Naive thymus-derived CD4-positive, alpha-beta T cell (primary cell): ENCODE measurements at regions not wholly inside any gene's neighbourhood (a gene's known extent, or its start where the extent isn't known, plus 50 kb on each side); places are given as distances from the start of the nearest gene placed in this dataset.

Experiments
- ATAC-seq: fragments of 150-1000 bp; cut with Tn5 transposase; 2 replicates; pipeline ENCODE4 v1.10.0; 2021; ENCODE audit warnings: mild to moderate bottlenecking, moderate library complexity
- CTCF ChIA-PET: fragments of 350-600 bp; sonication (Branson Sonifier 250); formaldehyde crosslinking; loops from one replicate; lab custom pipeline; 2021; ENCODE audit warnings: antibody characterized with exemption; lab: Charles Lee
- POLR2A ChIA-PET: fragments of 350-600 bp; sonication (Branson Sonifier 250); formaldehyde crosslinking; loops from one replicate; lab custom pipeline; 2021; ENCODE audit warnings: antibody characterized with exemption, inconsistent platforms; lab: Charles Lee
- DNase-seq, 9 donors: peaks; one replicate each; pipeline versions ENCODE4 v3.0.0 to v3.0.0-alpha.2; 2020 to 2022; ENCODE audit warnings: mixed read lengths in 1 of 9
- H3K27ac ChIP-seq: one replicate; pipeline ENCODE4 v1.7.0; 2013; ENCODE audit warnings: mild to moderate bottlenecking, low read depth, low read length, moderate library complexity
- H3K27me3 ChIP-seq, 2 donors: one replicate each; pipeline ENCODE4 v1.7.0; 2013; ENCODE audit warnings: low read length in 2 of 2, mild to moderate bottlenecking in 2 of 2, moderate library complexity in 2 of 2; ENCODE audit not compliant: control insufficient read depth in 2 of 2, insufficient read depth in 2 of 2
- H3K36me3 ChIP-seq, 3 experiments: 1 replicate in 2 of 3; 2 replicates in 1 of 3; pipeline ENCODE4 v1.7.0; 2013; ENCODE audit warnings: low read length in 3 of 3, mild to moderate bottlenecking in 3 of 3, moderate library complexity in 1 of 3; ENCODE audit not compliant: insufficient read depth in 3 of 3, control insufficient read depth in 2 of 3
- H3K4me1 ChIP-seq, 2 donors: one replicate each; pipeline ENCODE4 v1.7.0; 2013; ENCODE audit warnings: low read length in 2 of 2, mild to moderate bottlenecking in 2 of 2, moderate library complexity in 1 of 2; ENCODE audit not compliant: control insufficient read depth in 2 of 2, insufficient read depth in 2 of 2
- H3K4me3 ChIP-seq: 2 replicates; pipeline ENCODE4 v1.7.0; 2013; ENCODE audit warnings: mild to moderate bottlenecking, low read length
- H3K9me3 ChIP-seq, 3 experiments: 1 replicate in 2 of 3; 2 replicates in 1 of 3; pipeline ENCODE4 v1.7.0; 2013; ENCODE audit warnings: low read length in 3 of 3; ENCODE audit not compliant: control insufficient read depth in 2 of 3
- H3K27ac Mint-ChIP-seq, 9 donors: one replicate each; pipeline ENCODE4 v1.8.0; 2020 to 2022; ENCODE audit warnings: mixed read lengths in 9 of 9, mild to moderate bottlenecking in 8 of 9, moderate library complexity in 5 of 9, inconsistent platforms in 2 of 9
- H3K27me3 Mint-ChIP-seq, 5 donors: one replicate each; pipeline ENCODE4 v1.8.0; 2021 to 2022; ENCODE audit warnings: mixed read lengths in 5 of 5, mild to moderate bottlenecking in 1 of 5
- H3K36me3 Mint-ChIP-seq, 5 donors: one replicate each; pipeline ENCODE4 v1.8.0; 2020 to 2022; ENCODE audit warnings: mixed read lengths in 5 of 5, mild to moderate bottlenecking in 3 of 5, inconsistent platforms in 1 of 5
- H3K4me1 Mint-ChIP-seq, 7 donors: one replicate each; pipeline ENCODE4 v1.8.0; 2020 to 2022; ENCODE audit warnings: mixed read lengths in 7 of 7, mild to moderate bottlenecking in 3 of 7, inconsistent platforms in 1 of 7
- H3K4me3 Mint-ChIP-seq, 10 donors: one replicate each; pipeline ENCODE4 v1.8.0; 2020 to 2022; ENCODE audit warnings: mild to moderate bottlenecking in 10 of 10, mixed read lengths in 10 of 10, moderate library complexity in 6 of 10, inconsistent platforms in 2 of 10
- H3K9me3 Mint-ChIP-seq, 11 donors: one replicate each; pipeline ENCODE4 v1.8.0; 2020 to 2022; ENCODE audit warnings: mixed read lengths in 11 of 11, mild to moderate bottlenecking in 4 of 11, inconsistent platforms in 1 of 11, moderate library complexity in 1 of 11
- intact Hi-C, 2 donors: fragments of 100-400 bp; cut with micrococcal nuclease; formaldehyde crosslinking; loops; one replicate each; pipeline ENCODE4 v1.15.1; 2023

GRCh38 chr2:96427917-96428316 lies 77.2 kb downstream of the NEURL3 start:
- no peak overlapping the region for H3K27ac Mint-ChIP-seq
- peaks cover 0 to 10% (median 2%) of the 10 kb centered on the region in 5 donors for H3K36me3 Mint-ChIP-seq
- H3K4me1 Mint-ChIP-seq: peaks cover 0 to 8% (median 0%) of the 10 kb centered on the region in 7 donors
- ATAC-seq: no peak
- H3K36me3 ChIP-seq: no peaks in the 10 kb centered on the region
- no peak overlapping the region for H3K27ac ChIP-seq
- no peak overlapping the region for H3K4me3 Mint-ChIP-seq
- peaks cover 0 to 9% (median 0%) of the 10 kb centered on the region in 3 experiments for H3K9me3 ChIP-seq
- ChIA-PET POLR2A (no interaction called here), CTCF (no interaction called here)
- intact Hi-C loops: no loop called here
- H3K4me1 ChIP-seq: no peaks in the 10 kb centered on the region
- no peak for DNase-seq
- H3K27me3 Mint-ChIP-seq: peaks cover 14 to 25% (median 20%) of the 10 kb centered on the region in 5 donors
- H3K27me3 ChIP-seq: peaks cover 0 to 9% of the 10 kb centered on the region in 2 donors
- H3K9me3 Mint-ChIP-seq: peaks cover 0 to 18% (median 6%) of the 10 kb centered on the region in 11 donors
- H3K4me3 ChIP-seq: no peak overlapping the region

GRCh38 chr2:96427169-96427568 lies 78.0 kb downstream of the NEURL3 start:
- ChIA-PET POLR2A (interaction anchor here (0.5 kb wide), 1 partner anchor 223 kb away, joined by 4 read pairs; no protein-coding TSS in a partner anchor), CTCF (no interaction called here)
- Mint-ChIP-seq H3K27me3 (peaks cover 17 to 25% (median 22%) of the 10 kb centered on the region in 5 donors), H3K36me3 (peaks cover 0 to 10% (median 2%) of the 10 kb centered on the region in 5 donors), H3K4me3 (no peak overlapping the region), H3K27ac (no peak overlapping the region), H3K4me1 (peaks cover 0 to 8% (median 0%) of the 10 kb centered on the region in 7 donors), H3K9me3 (peaks cover 0 to 18% (median 6%) of the 10 kb centered on the region in 11 donors)
- ATAC-seq (no peak), DNase-seq (no peak)
- no peaks in the 10 kb centered on the region for H3K4me1 ChIP-seq
- H3K27ac ChIP-seq: no peak overlapping the region
- no peak overlapping the region for H3K4me3 ChIP-seq
- peaks cover 0 to 9% of the 10 kb centered on the region in 2 donors for H3K27me3 ChIP-seq
- H3K36me3 ChIP-seq: no peaks in the 10 kb centered on the region
- intact Hi-C loops: no loop called here
- peaks cover 0 to 9% (median 0%) of the 10 kb centered on the region in 3 experiments for H3K9me3 ChIP-seq

DNA sequence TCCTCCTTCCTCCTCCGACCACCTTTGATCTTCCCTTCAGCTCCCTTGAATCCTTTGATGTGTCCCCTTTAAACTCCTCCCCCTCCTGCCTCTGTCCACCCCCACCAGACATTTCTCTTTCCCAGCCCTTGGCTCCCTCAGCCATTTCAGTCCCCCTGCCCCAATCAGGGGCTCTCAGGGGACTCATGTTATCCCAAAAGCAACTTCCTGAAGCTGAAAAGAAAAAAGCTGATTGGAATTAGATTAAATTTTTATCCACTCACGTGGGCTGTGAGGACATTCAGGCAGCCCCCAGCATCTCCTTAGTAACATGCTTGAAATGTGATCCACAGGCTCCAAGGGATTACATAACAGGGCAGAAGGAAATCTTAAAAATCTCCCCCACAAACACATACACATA lies 81.3 kb downstream of the NEURL3 start:
- Mint-ChIP-seq H3K9me3 (peaks cover 0 to 16% (median 0%) of the 10 kb centered on the region in 11 donors), H3K27ac (no peak overlapping the region), H3K36me3 (peaks cover 0 to 11% (median 0%) of the 10 kb centered on the region in 5 donors), H3K27me3 (peaks cover 11 to 41% (median 23%) of the 10 kb centered on the region in 5 donors), H3K4me1 (peaks cover 0 to 8% (median 0%) of the 10 kb centered on the region in 7 donors), H3K4me3 (no peak overlapping the region)
- no peak for DNase-seq
- intact Hi-C loops: no loop called here
- H3K4me3 ChIP-seq: no peak overlapping the region
- H3K27ac ChIP-seq: no peak overlapping the region
- ChIA-PET POLR2A (interaction anchor here (1.0 kb wide), 1 partner anchor 16 kb away, joined by 4 read pairs; no protein-coding TSS in a partner anchor), CTCF (no interaction called here)
- ATAC-seq: no peak
- H3K9me3 ChIP-seq: no peaks in the 10 kb centered on the region
- peaks cover 0 to 9% of the 10 kb centered on the region in 2 donors for H3K27me3 ChIP-seq
- H3K4me1 ChIP-seq: no peaks in the 10 kb centered on the region
- H3K36me3 ChIP-seq: no peaks in the 10 kb centered on the region
